CD14-positive monocyte (primary cell): ENCODE measurements at regions not wholly inside any gene's neighbourhood (a gene's known extent, or its start where the extent isn't known, plus 50 kb on each side); places are given as distances from the start of the nearest gene placed in this dataset.

Experiments used
- DNase-seq, 3 donors: peaks; one replicate each; pipeline ENCODE4 v3.0.0-alpha.2; 2011 to 2022
- H2AFZ ChIP-seq: 2 replicates; pipeline ENCODE4 v1.6.0; 2012; ENCODE audit warnings: mild to moderate bottlenecking, low read depth, low read length, inconsistent platforms; ENCODE audit not compliant: insufficient read depth, poor library complexity, severe bottlenecking
- H3K27ac ChIP-seq, 2 donors: 1 replicate in 1 of 2; 2 replicates in 1 of 2; pipeline ENCODE4 v1.5.1; 2012 to 2013; ENCODE audit warnings: low read length in 2 of 2, control low read depth in 1 of 2, inconsistent platforms in 1 of 2, low read depth in 1 of 2, mild to moderate bottlenecking in 1 of 2
- H3K27me3 ChIP-seq, 2 donors: one replicate each; pipeline versions ENCODE4 v1.6.0 to v1.6.1; 2011 to 2013; ENCODE audit warnings: low read length in 2 of 2; ENCODE audit not compliant: control insufficient read depth in 2 of 2, insufficient read depth in 2 of 2
- H3K36me3 ChIP-seq, 2 donors: replicated peaks in 1 of 2; 1 replicate in 1 of 2; 2 replicates in 1 of 2; pipeline versions ENCODE4 v1.5.1 to v1.6.1; 2012 to 2013; ENCODE audit warnings: low read length in 2 of 2, control low read depth in 1 of 2, inconsistent platforms in 1 of 2, mild to moderate bottlenecking in 1 of 2; ENCODE audit not compliant: insufficient read depth in 2 of 2, control insufficient read depth in 1 of 2
- H3K4me1 ChIP-seq, 2 donors: 1 replicate in 1 of 2; 2 replicates in 1 of 2; pipeline versions ENCODE4 v1.5.1 to v1.6.1; 2012 to 2013; ENCODE audit warnings: low read length in 2 of 2, control low read depth in 1 of 2, inconsistent platforms in 1 of 2, mild to moderate bottlenecking in 1 of 2, moderate library complexity in 1 of 2; ENCODE audit not compliant: insufficient read depth in 2 of 2, control insufficient read depth in 1 of 2
- H3K4me2 ChIP-seq: replicated peaks from 2 replicates; pipeline ENCODE3; 2012; ENCODE audit warnings: low read length, moderate library complexity, mild to moderate bottlenecking; ENCODE audit not compliant: poor library complexity, severe bottlenecking; ENCODE audit errors: extremely low read depth
- H3K4me3 ChIP-seq, 3 experiments: fragments of 200-600 bp in 1 of 3; sonication (generic) in 1 of 3; replicated peaks in 1 of 3; 1 replicate in 2 of 3; 2 replicates in 1 of 3; pipeline ENCODE4 v1.5.1; 2011 to 2013; ENCODE audit warnings: low read length in 3 of 3, mild to moderate bottlenecking in 3 of 3, control low read depth in 2 of 3, low read depth in 2 of 3, inconsistent platforms in 1 of 3, moderate library complexity in 1 of 3
- H3K79me2 ChIP-seq: 2 replicates; pipeline ENCODE4 v1.6.0; 2012; ENCODE audit warnings: mild to moderate bottlenecking, control low read depth, inconsistent platforms, low read length, moderate library complexity; ENCODE audit not compliant: insufficient read depth
- H3K9ac ChIP-seq: 2 replicates; pipeline ENCODE4 v1.6.0; 2017; ENCODE audit warnings: low read length, mild to moderate bottlenecking; ENCODE audit not compliant: insufficient read depth, poor library complexity, severe bottlenecking
- H3K9me3 ChIP-seq, 2 donors: replicated peaks in 1 of 2; 1 replicate in 1 of 2; 2 replicates in 1 of 2; pipeline versions ENCODE4 v1.5.1 to v1.6.1; 2012 to 2013; ENCODE audit warnings: low read length in 2 of 2, control low read depth in 1 of 2; ENCODE audit not compliant: control insufficient read depth in 1 of 2, insufficient read depth in 1 of 2
- H4K20me1 ChIP-seq: 2 replicates; pipeline ENCODE4 v1.6.0; 2012; ENCODE audit warnings: mild to moderate bottlenecking, low read length, control low read depth, moderate library complexity; ENCODE audit not compliant: insufficient read depth
- H3K27ac Mint-ChIP-seq, 7 donors: one replicate each; pipeline ENCODE4 v1.8.0; 2020; ENCODE audit warnings: mild to moderate bottlenecking in 7 of 7, mixed read lengths in 7 of 7, moderate library complexity in 6 of 7, inconsistent platforms in 2 of 7
- H3K27me3 Mint-ChIP-seq, 3 donors: one replicate each; pipeline ENCODE4 v1.8.0; 2021 to 2022; ENCODE audit warnings: low read depth in 3 of 3, mild to moderate bottlenecking in 3 of 3, mixed read lengths in 3 of 3, moderate library complexity in 3 of 3, inconsistent platforms in 1 of 3
- H3K36me3 Mint-ChIP-seq, 2 donors: one replicate each; pipeline ENCODE4 v1.8.0; 2020; ENCODE audit warnings: mixed read lengths in 2 of 2, inconsistent platforms in 1 of 2, mild to moderate bottlenecking in 1 of 2
- H3K4me1 Mint-ChIP-seq: one replicate; pipeline ENCODE4 v1.8.0; 2020; ENCODE audit warnings: mild to moderate bottlenecking, mixed read lengths
- H3K4me3 Mint-ChIP-seq, 2 donors: one replicate each; pipeline ENCODE4 v1.8.0; 2020; ENCODE audit warnings: mild to moderate bottlenecking in 2 of 2, mixed read lengths in 2 of 2, moderate library complexity in 1 of 2
- H3K9me3 Mint-ChIP-seq, 7 donors: one replicate each; pipeline ENCODE4 v1.8.0; 2020 to 2022; ENCODE audit warnings: mixed read lengths in 7 of 7, mild to moderate bottlenecking in 6 of 7, moderate library complexity in 6 of 7, inconsistent platforms in 2 of 7
- CTCF ChIP-seq: fragments of 200-600 bp; IDR thresholded peaks from one replicate; pipeline ENCODE4 v1.8.0; 2022; ENCODE audit warnings: antibody characterized with exemption, mild to moderate bottlenecking
- WGBS: methylation state at CpG from one replicate; pipeline ENCODE4 v1.1.5; 2013; ENCODE audit warnings: missing lambda C conversion rate; ENCODE audit not compliant: insufficient coverage; 5-methylcytosine and 5-hydroxymethylcytosine counted together
- intact Hi-C, 2 donors: fragments of 100-400 bp; cut with micrococcal nuclease; formaldehyde crosslinking; loops; one replicate each; pipeline versions ENCODE4 v1.15.0 to v1.15.1; 2023

- Histone ChIP-seq H3K9me3 (no peaks in the 10 kb centered on the region), H4K20me1 (no peaks in the 10 kb centered on the region), H3K9ac (peak overlapping the region; percentile 53), H3K4me3 (peak overlapping the region; percentile 46 to 76 (median 46)), H3K4me2 (peak overlapping the region; percentile 76), H3K4me1 (peaks cover 22 to 23% of the 10 kb centered on the region in 2 donors), H2AFZ (peak overlapping the region; percentile 75), H3K36me3 (no peaks in the 10 kb centered on the region), H3K27me3 (no peaks in the 10 kb centered on the region), H3K27ac (peak overlapping the region; percentile 17 to 66), H3K79me2 (no peaks in the 10 kb centered on the region)
- no peaks in the 10 kb centered on the region for H3K36me3 Mint-ChIP-seq
- no peak for DNase-seq
- intact Hi-C loops: no loop called here
- peaks cover 27% of the 10 kb centered on the region for H3K4me1 Mint-ChIP-seq
- 9% methylated on average over 4 of the region's 5 CpGs for WGBS
- no peak for TF ChIP-seq CTCF
- H3K27ac Mint-ChIP-seq: peak overlapping the region in 4 of 7 donors; percentile 12 to 75 (median 57)
- H3K4me3 Mint-ChIP-seq: peak overlapping the region; percentile 82 to 96
- H3K9me3 Mint-ChIP-seq: peaks cover 0 to 2% (median 0%) of the 10 kb centered on the region in 7 donors
- H3K27me3 Mint-ChIP-seq: peaks cover 2 to 9% (median 3%) of the 10 kb centered on the region in 3 donors
These were observed 348.0 kb upstream of the TNRC6C start for GRCh38 chr17:77610518-77610893.

GRCh38 chr17:77610972-77611521 is 347.5 kb upstream of the TNRC6C start:
- H3K4me1 ChIP-seq: peaks cover 22 to 23% of the 10 kb centered on the region in 2 donors
- peak overlapping the region in 2 of 3 experiments; percentile 46 to 76 for H3K4me3 ChIP-seq
- no peaks in the 10 kb centered on the region for H3K27me3 ChIP-seq
- Mint-ChIP-seq H3K4me3 (peak overlapping the region; percentile 82 to 96), H3K36me3 (no peaks in the 10 kb centered on the region), H3K27ac (peak overlapping the region in 1 of 7 donors; percentile 44), H3K9me3 (peaks cover 0 to 2% (median 0%) of the 10 kb centered on the region in 7 donors), H3K4me1 (peaks cover 27% of the 10 kb centered on the region), H3K27me3 (peaks cover 2 to 10% (median 3%) of the 10 kb centered on the region in 3 donors)
- H3K27ac ChIP-seq: no peak overlapping the region
- H3K9me3 ChIP-seq: no peaks in the 10 kb centered on the region
- no peak for DNase-seq
- peak overlapping the region; percentile 75 for H2AFZ ChIP-seq
- no peaks in the 10 kb centered on the region for H4K20me1 ChIP-seq
- H3K9ac ChIP-seq: peak overlapping the region; percentile 53
- H3K4me2 ChIP-seq: peak overlapping the region; percentile 76
- H3K79me2 ChIP-seq: no peaks in the 10 kb centered on the region
- WGBS: no CpG with 5 or more reads among the region's 9 CpGs
- TF ChIP-seq CTCF: no peak
- intact Hi-C loops: no loop called here
- no peaks in the 10 kb centered on the region for H3K36me3 ChIP-seq
